ENCODE measurements at regions not wholly inside any gene's neighbourhood (a gene's known extent, or its start where the extent isn't known, plus 50 kb on each side); places are given as distances from the start of the nearest gene placed in this dataset.
"Not testable (repeated sequence)": the region's sequence is repeated elsewhere in the genome, so short reads cannot be mapped to it uniquely, and the experiment has no call there.

- no peak for DNase-seq (ENCODE audit: low read depth)
- no peak overlapping the region for H3K4me3 ChIP-seq (ENCODE audit: low read length)
Observed at GRCh38 chr16:17970157-17970765, 366.3 kb downstream of the NPIPA8 start.

GRCh38 chr16:17965133-17965900, 371.2 kb downstream of the NPIPA8 start:
- no peak for DNase-seq (ENCODE audit: low read depth)
- no peak for TF ChIP-seq CTCF (conservative IDR thresholded peaks at IDR 0.05; ENCODE audit: low read depth, low read length)
- H3K4me3 ChIP-seq (ENCODE audit: low read length) = no peak overlapping the region

More at GRCh38 chr16:17970157-17970765, 366.3 kb downstream of the NPIPA8 start:
- no peak for TF ChIP-seq CTCF (conservative IDR thresholded peaks at IDR 0.05; ENCODE audit: low read depth, low read length)

- no peak overlapping the region for H3K4me3 ChIP-seq (ENCODE audit: low read length)
- DNase-seq (ENCODE audit: low read depth) = no peak
- TF ChIP-seq CTCF (conservative IDR thresholded peaks at IDR 0.05; ENCODE audit: low read depth, low read length) = no peak
Observed at GRCh38 chr16:17964196-17964595, 372.3 kb downstream of the NPIPA8 start.

GRCh38 chr16:17963185-17963836, 373.2 kb downstream of the NPIPA8 start:
- DNase-seq (ENCODE audit: low read depth) = no peak
- TF ChIP-seq CTCF (conservative IDR thresholded peaks at IDR 0.05; ENCODE audit: low read depth, low read length) = no peak
- no peak overlapping the region for H3K4me3 ChIP-seq (ENCODE audit: low read length)

- DNase-seq (ENCODE audit: low read depth) = no peak
- H3K4me3 ChIP-seq (ENCODE audit: low read length) = no peak overlapping the region
- no peak for TF ChIP-seq CTCF (conservative IDR thresholded peaks at IDR 0.05; ENCODE audit: low read depth, low read length)
Observed at GRCh38 chr16:17962726-17963125, 373.8 kb downstream of the NPIPA8 start.

- not testable (repeated sequence) for H3K4me3 ChIP-seq (ENCODE audit: low read length); DNase-seq (ENCODE audit: low read depth)
Observed at GRCh38 chr16:17961822-17962221, 374.7 kb downstream of the NPIPA8 start.

GRCh38 chr16:17951378-17951777, 385.2 kb downstream of the NPIPA8 start:
- DNase-seq (ENCODE audit: low read depth) = no peak
- no peak for TF ChIP-seq CTCF (conservative IDR thresholded peaks at IDR 0.05; ENCODE audit: low read depth, low read length)
- no peak overlapping the region for H3K4me3 ChIP-seq (ENCODE audit: low read length)
